H9 (cell line): ENCODE measurements at regions not wholly inside any gene's neighbourhood (a gene's known extent, or its start where the extent isn't known, plus 50 kb on each side); places are given as distances from the start of the nearest gene placed in this dataset.

Source experiments
- DNase-seq: peaks from one replicate; pipeline ENCODE4 v3.0.0-alpha.2; 2017
- H2AFZ ChIP-seq: one replicate; pipeline ENCODE4 v1.6.1; 2013; ENCODE audit warnings: mild to moderate bottlenecking, low read length, control low read depth, moderate library complexity
- H2AK5ac ChIP-seq: 2 replicates; pipeline ENCODE4 v1.6.1; 2013; ENCODE audit warnings: low read length, control low read depth, mixed read lengths; ENCODE audit not compliant: insufficient read length
- H2BK120ac ChIP-seq: one replicate; pipeline ENCODE4 v1.6.1; 2013; ENCODE audit warnings: low read depth, mild to moderate bottlenecking, low read length, control low read depth, inconsistent platforms; ENCODE audit not compliant: poor library complexity, severe bottlenecking
- H2BK12ac ChIP-seq: 2 replicates; pipeline ENCODE4 v1.6.1; 2013; ENCODE audit warnings: low read length, control low read depth, mixed read lengths, low read depth; ENCODE audit not compliant: insufficient read length
- H2BK15ac ChIP-seq: 2 replicates; pipeline ENCODE4 v1.6.1; 2013; ENCODE audit warnings: low read depth, low read length, control low read depth
- H2BK20ac ChIP-seq: one replicate; pipeline ENCODE4 v1.6.1; 2013; ENCODE audit warnings: low read depth, mild to moderate bottlenecking, low read length, control low read depth, inconsistent platforms; ENCODE audit not compliant: poor library complexity, severe bottlenecking
- H2BK5ac ChIP-seq: 2 replicates; pipeline ENCODE4 v1.6.1; 2013; ENCODE audit warnings: low read length, control low read depth, mixed read lengths; ENCODE audit not compliant: insufficient read length
- H3K14ac ChIP-seq: 2 replicates; pipeline ENCODE4 v1.6.1; 2013; ENCODE audit warnings: low read length, control low read depth; ENCODE audit not compliant: insufficient read depth
- H3K18ac ChIP-seq: 2 replicates; pipeline ENCODE4 v1.6.1; 2013; ENCODE audit warnings: low read depth, mild to moderate bottlenecking, mixed read lengths, low read length, control low read depth; ENCODE audit not compliant: insufficient read length
- H3K23ac ChIP-seq: 2 replicates; pipeline ENCODE4 v1.6.1; 2013; ENCODE audit warnings: low read length, control low read depth, mixed read lengths, low read depth; ENCODE audit not compliant: insufficient read length
- H3K23me2 ChIP-seq: 2 replicates; pipeline ENCODE4 v1.6.1; 2013; ENCODE audit warnings: low read depth, mild to moderate bottlenecking, mixed read lengths, low read length, control low read depth; ENCODE audit not compliant: insufficient read length, poor library complexity, severe bottlenecking
- H3K27ac ChIP-seq: 2 replicates; pipeline ENCODE4 v1.5.1; 2013; ENCODE audit warnings: low read length, control low read depth, mixed read lengths, low read depth; ENCODE audit not compliant: insufficient read length
- H3K27me3 ChIP-seq: 2 replicates; pipeline ENCODE4 v1.6.1; 2013; ENCODE audit warnings: low read length, control low read depth, inconsistent platforms; ENCODE audit not compliant: insufficient read depth
- H3K4ac ChIP-seq: 2 replicates; pipeline ENCODE4 v1.6.1; 2013; ENCODE audit warnings: low read depth, mild to moderate bottlenecking, control low read depth, inconsistent platforms, low read length, moderate library complexity
- H3K4me1 ChIP-seq: 2 replicates; pipeline ENCODE4 v1.6.1; 2013; ENCODE audit warnings: low read length, control low read depth, inconsistent platforms; ENCODE audit not compliant: insufficient read depth
- H3K4me2 ChIP-seq: 2 replicates; pipeline ENCODE4 v1.6.1; 2013; ENCODE audit warnings: low read length, control low read depth, mixed read lengths; ENCODE audit not compliant: insufficient read length, insufficient read depth
- H3K56ac ChIP-seq: 2 replicates; pipeline ENCODE4 v1.6.1; 2013; ENCODE audit warnings: low read depth, mild to moderate bottlenecking, mixed read lengths, low read length, control low read depth; ENCODE audit not compliant: insufficient read length
- H3K79me1 ChIP-seq: 2 replicates; pipeline ENCODE4 v1.6.1; 2013; ENCODE audit warnings: low read depth, mild to moderate bottlenecking, moderate library complexity, low read length, control low read depth, inconsistent platforms; ENCODE audit not compliant: insufficient read depth, poor library complexity, severe bottlenecking
- H3K79me2 ChIP-seq: 2 replicates; pipeline ENCODE4 v1.6.1; 2013; ENCODE audit warnings: low read length, control low read depth, inconsistent platforms; ENCODE audit not compliant: insufficient read depth
- H3K9ac ChIP-seq: 2 replicates; pipeline ENCODE4 v1.6.1; 2013; ENCODE audit warnings: low read length, control low read depth, mixed read lengths; ENCODE audit not compliant: insufficient read length; ENCODE audit errors: extremely low read depth
- H3K9me3 ChIP-seq: one replicate; pipeline ENCODE4 v1.6.1; 2013; ENCODE audit warnings: low read depth, low read length, inconsistent platforms; ENCODE audit not compliant: control insufficient read depth
- H3T11ph ChIP-seq: one replicate; pipeline ENCODE4 v1.6.1; 2013; ENCODE audit warnings: mild to moderate bottlenecking, low read length, control low read depth, inconsistent platforms
- H4K20me1 ChIP-seq: one replicate; pipeline ENCODE4 v1.6.1; 2013; ENCODE audit not compliant: control insufficient read depth, insufficient read length, insufficient read depth
- H4K5ac ChIP-seq: 2 replicates; pipeline ENCODE4 v1.6.1; 2013; ENCODE audit warnings: low read depth, mild to moderate bottlenecking, mixed read lengths, low read length, control low read depth; ENCODE audit not compliant: insufficient read length
- H4K8ac ChIP-seq: replicated peaks from 2 replicates; pipeline ENCODE4 v1.6.1; 2013; ENCODE audit warnings: low read length, control low read depth, mixed read lengths, low read depth; ENCODE audit not compliant: insufficient read length
- H4K91ac ChIP-seq: 2 replicates; pipeline ENCODE4 v1.6.1; 2013; ENCODE audit warnings: low read depth, mild to moderate bottlenecking, moderate library complexity, mixed read lengths, low read length, control low read depth; ENCODE audit not compliant: insufficient read length
- H3K27ac Mint-ChIP-seq, 3 experiments: 2 replicates in 2 of 3; 3 replicates in 1 of 3; pipeline ENCODE4 v1.8.0; 2020 to 2021; ENCODE audit warnings: mixed read lengths in 3 of 3, mild to moderate bottlenecking in 1 of 3, moderate library complexity in 1 of 3
- H3K27me3 Mint-ChIP-seq: 2 replicates; pipeline ENCODE4 v1.8.0; 2021; ENCODE audit warnings: low read depth, mild to moderate bottlenecking, moderate library complexity, mixed read lengths
- H3K36me3 Mint-ChIP-seq, 3 experiments: 2 replicates in 2 of 3; 3 replicates in 1 of 3; pipeline ENCODE4 v1.8.0; 2020 to 2021; ENCODE audit warnings: low read depth in 3 of 3, mixed read lengths in 3 of 3; ENCODE audit not compliant: insufficient read depth in 1 of 3
- H3K4me1 Mint-ChIP-seq, 2 experiments: 2 replicates each; pipeline ENCODE4 v1.8.0; 2020; ENCODE audit warnings: mixed read lengths in 2 of 2
- H3K4me3 Mint-ChIP-seq, 2 experiments: 2 replicates in 1 of 2; 3 replicates in 1 of 2; pipeline ENCODE4 v1.8.0; 2020 to 2021; ENCODE audit warnings: mild to moderate bottlenecking in 2 of 2, mixed read lengths in 2 of 2, moderate library complexity in 1 of 2
- H3K9me3 Mint-ChIP-seq, 2 experiments: 2 replicates in 1 of 2; 3 replicates in 1 of 2; pipeline ENCODE4 v1.8.0; 2020; ENCODE audit warnings: mild to moderate bottlenecking in 2 of 2, mixed read lengths in 2 of 2, moderate library complexity in 1 of 2
- CTCF ChIP-seq: fragments of 200-600 bp; sonication (generic); conservative IDR thresholded peaks from 3 replicates; pipeline ENCODE4 v1.8.0; 2021; ENCODE audit warnings: antibody characterized with exemption, mild to moderate bottlenecking
- WGBS: extraction: QIAGEN DNeasy Blood & Tissue Kit; methylation state at CpG from one replicate; pipeline ENCODE4 v1.1.7; 2013; ENCODE audit warnings: missing lambda C conversion rate, low lambda C conversion rate, mixed read lengths; ENCODE audit not compliant: insufficient read length; ENCODE audit errors: extremely low coverage; 5-methylcytosine and 5-hydroxymethylcytosine counted together

DNA sequence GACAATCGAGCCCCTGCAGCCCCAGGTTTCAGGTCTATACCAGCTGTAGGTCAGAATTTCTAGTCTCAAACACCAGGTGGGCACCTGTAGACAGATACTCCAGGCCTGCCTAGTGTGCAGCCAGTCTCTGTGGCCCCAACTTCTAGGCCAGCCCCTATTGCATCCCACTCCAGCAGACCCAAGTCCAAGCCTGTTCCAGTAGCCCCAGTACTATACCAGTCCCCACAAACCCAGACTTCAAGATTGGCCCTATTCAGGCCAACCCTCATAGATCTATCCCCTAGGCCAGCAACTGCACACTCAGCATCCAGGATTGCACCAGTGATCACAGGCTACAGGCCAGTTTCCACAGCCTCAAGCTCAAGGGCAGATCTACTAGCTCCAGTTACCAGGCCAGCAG is 344.0 kb downstream of the PYDC2 start:
- no peak for DNase-seq
- H3K27ac Mint-ChIP-seq, result 0 out of 7 replicates have a peak overlapping the region, but pooled peaks of 1 of the 3 experiments have one; percentile 17

More for the DNA sequence above, 344.0 kb downstream of the PYDC2 start:
- no peak overlapping the region for H2BK5ac ChIP-seq
- no peak overlapping the region for H3K9ac ChIP-seq
- Mint-ChIP-seq H3K36me3 (peaks cover 0 to 8% (median 8%) of the 10 kb centered on the region in 3 experiments; a peak in 4 of 7 replicates), H3K9me3 (peaks cover 7 to 18% of the 10 kb centered on the region in 2 experiments; a peak in 4 of 5 replicates), H3K27me3 (no peaks in the 10 kb centered on the region), H3K4me1 (peaks cover 5 to 6% of the 10 kb centered on the region in 2 experiments; a peak in 3 of 4 replicates), H3K4me3 (no peak overlapping the region)
- no peak overlapping the region for H2BK15ac ChIP-seq
- no peak overlapping the region for H3K14ac ChIP-seq
- WGBS, result no CpG with 5 or more reads among the region's 1 CpG
- H3K4ac ChIP-seq, result no peak overlapping the region
- H3K79me1 ChIP-seq, result no peaks in the 10 kb centered on the region
- H2AK5ac ChIP-seq, result no peak overlapping the region
- no peaks in the 10 kb centered on the region for H3K79me2 ChIP-seq
- H3K4me1 ChIP-seq, result no peaks in the 10 kb centered on the region
- no peak overlapping the region for H2BK20ac ChIP-seq
- H3K18ac ChIP-seq, result no peak overlapping the region
- no peak overlapping the region for H2AFZ ChIP-seq
- H3K23ac ChIP-seq, result no peak overlapping the region
- H3K23me2 ChIP-seq, result no peaks in the 10 kb centered on the region
- no peak overlapping the region for H4K91ac ChIP-seq
- H3K56ac ChIP-seq, result no peak overlapping the region
- no peak overlapping the region for H4K8ac ChIP-seq
- TF ChIP-seq CTCF, result no peak
- no peaks in the 10 kb centered on the region for H4K20me1 ChIP-seq
- H2BK120ac ChIP-seq, result no peak overlapping the region
- no peak overlapping the region for H2BK12ac ChIP-seq
- no peak overlapping the region for H3T11ph ChIP-seq
- no peak overlapping the region for H4K5ac ChIP-seq
- H3K27ac ChIP-seq, result no peak overlapping the region
- no peaks in the 10 kb centered on the region for H3K9me3 ChIP-seq
- H3K27me3 ChIP-seq, result no peaks in the 10 kb centered on the region
- H3K4me2 ChIP-seq, result no peak overlapping the region
